NCI-H774 (cell line): ENCODE measurements at regions not wholly inside any gene's neighbourhood (a gene's known extent, or its start where the extent isn't known, plus 50 kb on each side); places are given as distances from the start of the nearest gene placed in this dataset.

Experiments used
- DNase-seq: peaks from one replicate; lab custom pipeline; 2025; lab: John Stamatoyannopoulos, UW

- no peak for DNase-seq
These were observed 111.1 kb upstream of the ARHGAP5 start for GRCh38 chr14:31965735-31966598.

- no peak for DNase-seq
These were observed 110.0 kb upstream of the ARHGAP5 start for GRCh38 chr14:31966896-31967668.

- no peak for DNase-seq
These were observed 109.5 kb upstream of the ARHGAP5 start for GRCh38 chr14:31967669-31967975.

- DNase-seq, result no peak
These were observed 108.8 kb upstream of the ARHGAP5 start for GRCh38 chr14:31968107-31968810.

- no peak for DNase-seq
These were observed 108.0 kb upstream of the ARHGAP5 start for GRCh38 chr14:31968956-31969698.

GRCh38 chr14:31969699-31970240 is 107.3 kb upstream of the ARHGAP5 start:
- DNase-seq, result no peak

- DNase-seq, result no peak
These were observed 106.4 kb upstream of the ARHGAP5 start for GRCh38 chr14:31970744-31971143.

GRCh38 chr14:31971612-31972011 is 105.5 kb upstream of the ARHGAP5 start:
- DNase-seq, result no peak

- no peak for DNase-seq
These were observed 100.0 kb upstream of the ARHGAP5 start for GRCh38 chr14:31977001-31977556.

- no peak for DNase-seq
These were observed 98.7 kb upstream of the ARHGAP5 start for GRCh38 chr14:31978423-31978822.

- DNase-seq, result no peak
These were observed 94.5 kb upstream of the ARHGAP5 start for GRCh38 chr14:31982642-31983041.

- no peak for DNase-seq
These were observed 90.7 kb upstream of the ARHGAP5 start for GRCh38 chr14:31986405-31986804.

GRCh38 chr14:31987721-31988120 is 89.4 kb upstream of the ARHGAP5 start:
- DNase-seq, result no peak

- no peak for DNase-seq
These were observed 88.9 kb upstream of the ARHGAP5 start for GRCh38 chr14:31988244-31988643.

- DNase-seq, result no peak
These were observed 86.8 kb upstream of the ARHGAP5 start for GRCh38 chr14:31990183-31990857.

GRCh38 chr14:31990926-31991572 is 86.1 kb upstream of the ARHGAP5 start:
- no peak for DNase-seq

GRCh38 chr14:31992011-31992447 is 85.1 kb upstream of the ARHGAP5 start:
- DNase-seq, result no peak

GRCh38 chr14:31993521-31993951 is 83.6 kb upstream of the ARHGAP5 start:
- DNase-seq, result no peak

GRCh38 chr14:31994391-31995033 is 82.6 kb upstream of the ARHGAP5 start:
- DNase-seq, result no peak

GRCh38 chr14:32003585-32003984 is 73.5 kb upstream of the ARHGAP5 start:
- no peak for DNase-seq
